Activated CD8-positive, alpha-beta T cell treated with anti-CD3 and anti-CD28 coated beads for 36 hours (primary cell): ENCODE measurements at regions not wholly inside any gene's neighbourhood (a gene's known extent, or its start where the extent isn't known, plus 50 kb on each side); places are given as distances from the start of the nearest gene placed in this dataset.

ENCODE experiments used
- ATAC-seq: fragments of 200-7000 bp; cut with Tn5 transposase; one replicate; pipeline ENCODE4 v1.10.0; 2021; ENCODE audit warnings: mild to moderate bottlenecking, moderate library complexity
- CTCF ChIA-PET: fragments of 350-600 bp; sonication (Branson Sonifier 250); formaldehyde crosslinking; loops from one replicate; lab custom pipeline; 2021; ENCODE audit warnings: antibody characterized with exemption; lab: Charles Lee
- POLR2A ChIA-PET: fragments of 350-600 bp; sonication (Branson Sonifier 250); formaldehyde crosslinking; loops from one replicate; lab custom pipeline; 2021; ENCODE audit warnings: antibody characterized with exemption; lab: Charles Lee
- DNase-seq: peaks from one replicate; pipeline ENCODE4 v3.0.0-alpha.2; 2020
- H3K27ac Mint-ChIP-seq: one replicate; pipeline ENCODE4 v1.8.0; 2021; ENCODE audit warnings: mild to moderate bottlenecking, mixed read lengths
- H3K27me3 Mint-ChIP-seq: one replicate; pipeline ENCODE4 v1.8.0; 2021; ENCODE audit warnings: mixed read lengths
- H3K36me3 Mint-ChIP-seq: one replicate; pipeline ENCODE4 v1.8.0; 2021; ENCODE audit warnings: low read depth, mixed read lengths
- H3K4me1 Mint-ChIP-seq: one replicate; pipeline ENCODE4 v1.8.0; 2021; ENCODE audit warnings: low read depth, mixed read lengths
- H3K4me3 Mint-ChIP-seq: one replicate; pipeline ENCODE4 v1.8.0; 2021; ENCODE audit warnings: mild to moderate bottlenecking, moderate library complexity, mixed read lengths
- H3K9me3 Mint-ChIP-seq: one replicate; pipeline ENCODE4 v1.8.0; 2021; ENCODE audit warnings: mixed read lengths
- intact Hi-C: fragments of 100-400 bp; cut with micrococcal nuclease; formaldehyde crosslinking; loops from one replicate; pipeline ENCODE4 v1.10.0; 2022
- TF ChIP-seq, protein P1 (sequence below): fragments of 200-600 bp; IDR thresholded peaks from one replicate; pipeline ENCODE4 v1.8.0; 2022; ENCODE audit warnings: antibody characterized with exemption, mild to moderate bottlenecking

DNA sequence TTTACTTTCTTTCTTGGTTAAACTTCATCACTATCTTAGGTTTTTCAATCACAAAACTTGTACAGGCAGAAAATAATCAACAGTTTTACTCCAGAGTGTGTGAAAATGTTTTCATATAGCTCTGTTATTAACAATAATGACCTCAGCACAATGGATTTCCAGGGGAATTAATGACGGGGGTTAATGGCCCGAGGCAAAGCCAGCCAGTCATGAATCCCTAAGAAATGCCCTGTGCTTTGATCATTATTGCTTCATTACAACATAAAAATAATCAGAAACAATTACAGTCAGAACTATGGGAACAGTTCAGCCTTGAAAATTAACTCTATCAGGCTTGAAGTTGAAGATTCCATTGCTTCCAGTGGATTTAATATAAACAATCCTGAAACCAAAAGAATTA, 875.4 kb downstream of the ROBO2 start:
- Mint-ChIP-seq H3K36me3 (no peaks in the 10 kb centered on the region), H3K27ac (no peak overlapping the region), H3K4me3 (no peak overlapping the region), H3K4me1 (no peaks in the 10 kb centered on the region), H3K27me3 (no peaks in the 10 kb centered on the region), H3K9me3 (peaks cover 7% of the 10 kb centered on the region)
- ChIA-PET CTCF (no interaction called here), POLR2A (no interaction called here)
- ATAC-seq (no peak), DNase-seq (no peak)
- TF ChIP-seq, protein P1, sequence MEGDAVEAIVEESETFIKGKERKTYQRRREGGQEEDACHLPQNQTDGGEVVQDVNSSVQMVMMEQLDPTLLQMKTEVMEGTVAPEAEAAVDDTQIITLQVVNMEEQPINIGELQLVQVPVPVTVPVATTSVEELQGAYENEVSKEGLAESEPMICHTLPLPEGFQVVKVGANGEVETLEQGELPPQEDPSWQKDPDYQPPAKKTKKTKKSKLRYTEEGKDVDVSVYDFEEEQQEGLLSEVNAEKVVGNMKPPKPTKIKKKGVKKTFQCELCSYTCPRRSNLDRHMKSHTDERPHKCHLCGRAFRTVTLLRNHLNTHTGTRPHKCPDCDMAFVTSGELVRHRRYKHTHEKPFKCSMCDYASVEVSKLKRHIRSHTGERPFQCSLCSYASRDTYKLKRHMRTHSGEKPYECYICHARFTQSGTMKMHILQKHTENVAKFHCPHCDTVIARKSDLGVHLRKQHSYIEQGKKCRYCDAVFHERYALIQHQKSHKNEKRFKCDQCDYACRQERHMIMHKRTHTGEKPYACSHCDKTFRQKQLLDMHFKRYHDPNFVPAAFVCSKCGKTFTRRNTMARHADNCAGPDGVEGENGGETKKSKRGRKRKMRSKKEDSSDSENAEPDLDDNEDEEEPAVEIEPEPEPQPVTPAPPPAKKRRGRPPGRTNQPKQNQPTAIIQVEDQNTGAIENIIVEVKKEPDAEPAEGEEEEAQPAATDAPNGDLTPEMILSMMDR: no peak
- intact Hi-C loops: no loop called here

DNA sequence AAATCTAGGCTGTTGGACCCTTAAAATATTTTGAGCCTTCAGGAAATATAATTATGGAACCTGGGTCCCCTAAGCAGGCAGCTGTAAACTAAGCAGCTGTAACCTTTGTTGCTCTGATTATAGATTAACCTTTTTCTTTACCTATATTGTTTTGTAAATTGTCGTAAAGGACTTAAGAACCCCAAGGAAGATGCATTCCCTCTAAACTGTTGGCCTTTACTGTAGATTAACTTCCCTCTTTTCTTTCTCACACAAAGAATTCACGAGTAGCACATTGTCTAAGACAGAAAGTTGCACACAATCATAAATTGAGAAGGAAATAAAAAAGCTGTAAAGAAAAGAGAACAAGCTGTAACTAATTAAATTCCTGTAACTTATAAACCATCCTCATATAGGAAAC, 877.3 kb downstream of the ROBO2 start:
- ChIA-PET POLR2A (no interaction called here), CTCF (no interaction called here)
- Mint-ChIP-seq H3K27me3 (no peaks in the 10 kb centered on the region), H3K4me3 (no peak overlapping the region), H3K36me3 (no peaks in the 10 kb centered on the region), H3K27ac (no peak overlapping the region), H3K9me3 (peaks cover 4% of the 10 kb centered on the region), H3K4me1 (no peaks in the 10 kb centered on the region)
- DNase-seq (no peak), ATAC-seq (no peak)
- TF ChIP-seq, protein P1: no peak
- intact Hi-C loops: no loop called here

DNA sequence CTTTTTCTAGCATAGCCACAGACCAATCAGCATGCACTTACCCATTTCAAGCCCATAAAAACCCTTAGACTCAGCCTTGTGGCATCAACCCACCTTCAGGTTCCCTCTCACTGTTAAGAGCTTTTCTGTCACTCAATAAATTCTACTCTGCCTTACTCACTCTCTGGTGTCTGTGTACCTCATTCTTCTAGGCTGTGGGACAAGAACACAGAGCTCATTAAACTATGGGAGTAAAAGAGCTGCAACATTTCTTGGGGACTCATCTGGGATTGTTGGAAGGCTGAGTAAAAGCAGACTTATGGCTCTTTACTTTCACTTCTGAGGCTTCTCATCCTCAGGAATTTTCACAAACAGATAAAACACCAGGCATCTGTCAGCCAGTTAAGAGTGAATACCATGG, 879.3 kb downstream of the ROBO2 start:
- intact Hi-C loops: no loop called here
- TF ChIP-seq, protein P1: no peak
- ATAC-seq (no peak), DNase-seq (no peak)
- ChIA-PET CTCF (no interaction called here), POLR2A (no interaction called here)
- no peak overlapping the region for H3K4me3 Mint-ChIP-seq
- H3K36me3 Mint-ChIP-seq: no peaks in the 10 kb centered on the region
- H3K4me1 Mint-ChIP-seq: no peaks in the 10 kb centered on the region
- no peak overlapping the region for H3K27ac Mint-ChIP-seq
- peaks cover 4% of the 10 kb centered on the region for H3K9me3 Mint-ChIP-seq
- no peaks in the 10 kb centered on the region for H3K27me3 Mint-ChIP-seq

DNA sequence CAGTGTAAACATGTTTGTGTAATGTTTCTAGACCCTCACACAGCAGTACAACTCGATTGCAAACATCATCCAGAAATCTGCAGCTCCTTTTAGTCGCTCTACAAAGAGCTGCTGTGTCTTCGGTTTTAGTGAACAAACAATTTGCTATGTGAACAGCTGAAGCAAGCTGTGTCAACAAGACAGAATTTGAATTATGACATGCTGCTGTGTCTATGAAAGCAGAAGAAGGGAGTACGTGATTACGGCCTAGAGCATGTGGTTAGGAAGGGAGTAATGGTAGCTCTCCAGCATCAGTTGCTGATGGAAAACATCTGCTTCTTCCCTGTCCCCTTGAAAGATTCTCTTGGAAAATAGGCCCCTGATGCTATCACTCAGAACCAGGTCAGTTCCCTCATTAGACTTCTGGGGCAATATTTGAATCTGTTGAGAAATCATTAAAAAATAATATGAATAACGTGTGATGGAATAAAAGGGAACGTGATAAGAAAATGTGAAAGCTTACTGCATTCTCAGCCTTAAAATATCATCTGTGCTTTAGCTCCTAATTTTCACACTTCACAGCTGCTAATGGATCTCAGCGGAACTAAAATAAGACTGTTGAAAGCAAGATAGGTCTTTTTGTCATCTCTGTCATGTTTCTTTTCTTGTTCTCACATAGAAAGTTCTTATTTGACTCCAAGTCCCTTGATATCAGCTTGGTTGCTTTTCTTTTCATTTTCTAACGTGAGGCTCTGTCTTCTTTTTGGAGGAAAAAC, 891.5 kb downstream of the ROBO2 start:
- POLR2A ChIA-PET: no interaction called here

DNA sequence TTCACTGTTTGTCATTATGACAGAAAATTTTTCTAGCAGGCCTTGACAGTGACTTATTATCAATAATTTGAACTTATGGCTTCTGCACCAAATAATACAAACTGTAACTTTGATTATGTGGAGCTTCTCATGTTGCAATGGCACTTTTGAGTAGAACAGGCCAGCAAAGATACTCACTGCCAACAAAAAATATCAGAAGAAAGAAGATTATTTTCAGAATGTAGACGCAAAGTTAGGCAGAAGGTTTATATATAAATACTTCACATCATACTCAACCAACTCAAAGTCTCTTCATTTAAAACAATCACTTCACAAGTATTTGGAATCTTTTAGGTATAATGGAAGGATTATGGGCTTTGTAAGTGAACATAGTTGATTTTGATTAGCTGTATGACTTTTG, 893.0 kb downstream of the ROBO2 start:
- Mint-ChIP-seq H3K27me3 (no peaks in the 10 kb centered on the region), H3K9me3 (peaks cover 25% of the 10 kb centered on the region), H3K36me3 (no peaks in the 10 kb centered on the region), H3K4me3 (no peak overlapping the region), H3K4me1 (no peaks in the 10 kb centered on the region), H3K27ac (no peak overlapping the region)
- POLR2A ChIA-PET: no interaction called here
- ATAC-seq (no peak), DNase-seq (no peak)
- CTCF ChIA-PET: no interaction called here
- TF ChIP-seq, protein P1: no peak
- intact Hi-C loops: no loop called here

More for the DNA sequence above, 891.5 kb downstream of the ROBO2 start:
- ATAC-seq (no peak), DNase-seq (no peak)
- H3K4me1 Mint-ChIP-seq: no peaks in the 10 kb centered on the region
- peaks cover 22% of the 10 kb centered on the region for H3K9me3 Mint-ChIP-seq
- TF ChIP-seq, protein P1: no peak
- no peaks in the 10 kb centered on the region for H3K36me3 Mint-ChIP-seq
- intact Hi-C loops: no loop called here
- CTCF ChIA-PET: no interaction called here
- no peaks in the 10 kb centered on the region for H3K27me3 Mint-ChIP-seq
- no peak overlapping the region for H3K4me3 Mint-ChIP-seq
- H3K27ac Mint-ChIP-seq: no peak overlapping the region
